ENCODE measurements at regions not wholly inside any gene's neighbourhood (a gene's known extent, or its start where the extent isn't known, plus 50 kb on each side); places are given as distances from the start of the nearest gene placed in this dataset.
A peak's percentile ranks its signal among the peaks of the same experiment; 100 is the strongest.

DNA sequence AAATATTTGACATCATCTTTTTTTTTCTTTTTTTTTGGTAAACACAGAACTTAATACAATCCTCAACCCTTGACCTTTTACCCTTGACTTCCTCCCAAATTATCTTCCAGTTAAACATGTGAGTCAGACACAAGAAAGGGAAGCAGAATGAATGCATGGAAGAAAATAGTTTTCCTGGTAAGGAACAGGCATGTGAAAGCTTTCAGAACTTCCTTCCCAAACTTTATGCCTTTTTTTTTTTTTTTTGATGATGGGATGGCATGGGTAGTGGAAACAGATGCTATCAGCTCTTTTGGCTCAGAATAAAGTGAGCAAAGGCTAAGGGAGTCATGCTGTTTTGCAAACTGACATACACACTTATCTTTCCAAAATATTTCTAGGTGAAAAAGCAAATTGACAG is 1079.1 kb downstream of the TTLL7 start:
- H3K27me3 ChIP-seq: no peaks in the 10 kb centered on the region
- TF ChIP-seq, protein P1, sequence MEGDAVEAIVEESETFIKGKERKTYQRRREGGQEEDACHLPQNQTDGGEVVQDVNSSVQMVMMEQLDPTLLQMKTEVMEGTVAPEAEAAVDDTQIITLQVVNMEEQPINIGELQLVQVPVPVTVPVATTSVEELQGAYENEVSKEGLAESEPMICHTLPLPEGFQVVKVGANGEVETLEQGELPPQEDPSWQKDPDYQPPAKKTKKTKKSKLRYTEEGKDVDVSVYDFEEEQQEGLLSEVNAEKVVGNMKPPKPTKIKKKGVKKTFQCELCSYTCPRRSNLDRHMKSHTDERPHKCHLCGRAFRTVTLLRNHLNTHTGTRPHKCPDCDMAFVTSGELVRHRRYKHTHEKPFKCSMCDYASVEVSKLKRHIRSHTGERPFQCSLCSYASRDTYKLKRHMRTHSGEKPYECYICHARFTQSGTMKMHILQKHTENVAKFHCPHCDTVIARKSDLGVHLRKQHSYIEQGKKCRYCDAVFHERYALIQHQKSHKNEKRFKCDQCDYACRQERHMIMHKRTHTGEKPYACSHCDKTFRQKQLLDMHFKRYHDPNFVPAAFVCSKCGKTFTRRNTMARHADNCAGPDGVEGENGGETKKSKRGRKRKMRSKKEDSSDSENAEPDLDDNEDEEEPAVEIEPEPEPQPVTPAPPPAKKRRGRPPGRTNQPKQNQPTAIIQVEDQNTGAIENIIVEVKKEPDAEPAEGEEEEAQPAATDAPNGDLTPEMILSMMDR (IDR thresholded peaks at IDR 0.05): no peak
- no peak for TF ChIP-seq POLR2A (IDR thresholded peaks at IDR 0.05)
- DNase-seq: no peak
- no peaks in the 10 kb centered on the region for H3K36me3 ChIP-seq
- no peak overlapping the region for H3K4me3 ChIP-seq
- H3K9me3 ChIP-seq: no peaks in the 10 kb centered on the region
- peak in 2 of 4 donors; percentile 56 to 57 for ATAC-seq
- peak overlapping the region in 5 of 12 donors; percentile 6 to 50 (median 17) for H3K27ac ChIP-seq
- peaks cover 0 to 24% (median 9%) of the 10 kb centered on the region in 12 donors for H3K4me1 ChIP-seq
- intact Hi-C loops (cut with DNase I): no loop called here

DNA sequence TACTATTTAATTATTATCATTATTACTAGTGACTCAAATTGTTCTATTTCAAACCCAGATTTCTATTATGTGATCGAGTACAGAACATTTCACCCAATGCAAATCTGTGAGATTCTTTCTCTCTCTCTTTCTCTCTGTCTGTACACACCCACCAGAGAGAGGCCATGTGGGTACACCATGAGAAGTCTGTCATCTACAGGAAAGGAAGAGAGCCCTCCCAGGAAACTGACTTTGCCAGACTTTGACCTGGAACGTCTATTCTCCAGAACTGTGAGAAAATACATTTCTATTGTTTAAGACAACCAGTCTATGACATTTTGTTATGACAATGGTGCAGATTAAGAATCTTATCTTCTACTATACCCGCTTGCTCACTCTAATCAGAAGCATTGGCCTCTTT is 1091.6 kb downstream of the TTLL7 start:
- TF ChIP-seq POLR2A (IDR thresholded peaks at IDR 0.05): no peak
- TF ChIP-seq, protein P1 (IDR thresholded peaks at IDR 0.05): no peak
- no peak for DNase-seq
- 70 to 86% (median 77%) methylated on average over 3 of the region's 3 CpGs for WGBS, 4 donors
- ATAC-seq: no peak
- intact Hi-C loops (cut with DNase I): no loop called here
- H3K36me3 ChIP-seq: no peaks in the 10 kb centered on the region
- H3K4me1 ChIP-seq: no peaks in the 10 kb centered on the region
- no peak overlapping the region for H3K4me3 ChIP-seq
- no peaks in the 10 kb centered on the region for H3K27me3 ChIP-seq
- no peak overlapping the region for H3K27ac ChIP-seq
- peaks cover 0 to 4% (median 0%) of the 10 kb centered on the region in 12 donors for H3K9me3 ChIP-seq

DNA sequence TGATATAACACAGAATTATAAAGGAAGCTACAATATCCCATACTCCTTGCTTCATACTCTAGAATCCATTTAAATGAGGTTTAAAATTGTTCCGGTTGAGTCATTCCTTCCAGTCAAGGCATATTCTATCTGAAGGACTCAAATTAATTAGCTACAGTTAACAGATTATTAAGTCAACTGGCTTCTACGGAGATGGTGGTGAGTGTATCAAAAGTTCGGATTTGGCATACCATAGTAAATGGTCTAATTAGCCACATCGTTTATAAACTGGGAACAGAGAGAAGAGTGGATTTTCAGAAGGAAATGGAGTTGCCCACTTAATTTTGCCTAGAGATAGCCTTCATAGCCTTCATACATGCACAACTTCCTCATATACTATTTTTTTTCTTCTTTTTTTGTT is 1095.3 kb downstream of the TTLL7 start:
- no peaks in the 10 kb centered on the region for H3K27me3 ChIP-seq
- DNase-seq: no peak
- 91 to 92% (median 91%) methylated on average over 4 of the region's 4 CpGs for WGBS, 4 donors
- ATAC-seq: no peak
- TF ChIP-seq POLR2A (IDR thresholded peaks at IDR 0.05): no peak
- TF ChIP-seq, protein P1 (IDR thresholded peaks at IDR 0.05): no peak
- no peak overlapping the region for H3K4me3 ChIP-seq
- H3K9me3 ChIP-seq: no peaks in the 10 kb centered on the region
- intact Hi-C loops (cut with DNase I): no loop called here
- H3K36me3 ChIP-seq: no peaks in the 10 kb centered on the region
- H3K4me1 ChIP-seq: no peaks in the 10 kb centered on the region
- no peak overlapping the region for H3K27ac ChIP-seq

DNA sequence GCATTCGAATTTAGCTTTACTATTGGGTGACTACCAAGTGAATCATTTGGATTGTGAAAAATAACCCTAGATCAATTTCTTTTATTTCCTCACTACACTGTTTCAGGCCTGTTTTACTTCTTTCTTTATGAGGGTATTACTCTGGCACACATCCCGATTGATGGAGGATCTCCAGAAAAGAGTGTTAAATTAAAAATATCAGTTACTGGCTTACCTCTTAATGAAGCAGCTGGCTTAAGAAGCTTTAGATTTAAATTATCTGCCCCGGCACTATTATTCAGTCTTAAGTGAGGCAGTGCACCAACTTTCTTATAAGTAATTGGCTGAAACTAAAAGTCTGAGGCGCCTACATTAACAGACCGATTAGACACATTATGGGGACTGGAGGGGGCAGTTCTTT is 1097.4 kb downstream of the TTLL7 start:
- no peaks in the 10 kb centered on the region for H3K4me1 ChIP-seq
- ATAC-seq (no peak), DNase-seq (no peak)
- no peak for TF ChIP-seq POLR2A (IDR thresholded peaks at IDR 0.05)
- TF ChIP-seq, protein P1 (IDR thresholded peaks at IDR 0.05): no peak
- no peaks in the 10 kb centered on the region for H3K36me3 ChIP-seq
- H3K27ac ChIP-seq: no peak overlapping the region
- no peaks in the 10 kb centered on the region for H3K9me3 ChIP-seq
- no peaks in the 10 kb centered on the region for H3K27me3 ChIP-seq
- intact Hi-C loops (cut with DNase I): no loop called here
- 91 to 93% (median 92%) methylated on average over 5 of the region's 5 CpGs for WGBS, 4 donors
- no peak overlapping the region for H3K4me3 ChIP-seq
